Osteocyte (in vitro differentiated cells): ENCODE measurements at regions not wholly inside any gene's neighbourhood (a gene's known extent, or its start where the extent isn't known, plus 50 kb on each side); places are given as distances from the start of the nearest gene placed in this dataset.

Source experiments
- DNase-seq: peaks from one replicate; pipeline ENCODE4 v3.0.0; 2021; ENCODE audit warnings: mixed read lengths; ENCODE audit not compliant: unreplicated experiment; ENCODE audit errors: extremely low spot score
- H3K27ac Mint-ChIP-seq: one replicate; pipeline ENCODE4 v1.8.0; 2021; ENCODE audit warnings: mild to moderate bottlenecking, mixed read lengths; ENCODE audit not compliant: unreplicated experiment
- H3K27me3 Mint-ChIP-seq: one replicate; pipeline ENCODE4 v1.8.0; 2021; ENCODE audit warnings: mixed read lengths; ENCODE audit not compliant: unreplicated experiment
- H3K36me3 Mint-ChIP-seq: one replicate; pipeline ENCODE4 v1.8.0; 2021; ENCODE audit warnings: mixed read lengths; ENCODE audit not compliant: unreplicated experiment
- H3K4me1 Mint-ChIP-seq: one replicate; pipeline ENCODE4 v1.8.0; 2021; ENCODE audit warnings: mixed read lengths; ENCODE audit not compliant: unreplicated experiment
- H3K4me3 Mint-ChIP-seq: one replicate; pipeline ENCODE4 v1.8.0; 2021; ENCODE audit warnings: mild to moderate bottlenecking, moderate library complexity, mixed read lengths; ENCODE audit not compliant: unreplicated experiment
- H3K9me3 Mint-ChIP-seq: one replicate; pipeline ENCODE4 v1.8.0; 2021; ENCODE audit warnings: mixed read lengths; ENCODE audit not compliant: unreplicated experiment
- TF ChIP-seq, protein P1 (sequence below): fragments of 200-600 bp; sonication (generic); IDR thresholded peaks from 2 replicates; pipeline ENCODE4 v1.5.0; 2021; ENCODE audit warnings: antibody characterized with exemption, mild to moderate bottlenecking, moderate library complexity

DNA sequence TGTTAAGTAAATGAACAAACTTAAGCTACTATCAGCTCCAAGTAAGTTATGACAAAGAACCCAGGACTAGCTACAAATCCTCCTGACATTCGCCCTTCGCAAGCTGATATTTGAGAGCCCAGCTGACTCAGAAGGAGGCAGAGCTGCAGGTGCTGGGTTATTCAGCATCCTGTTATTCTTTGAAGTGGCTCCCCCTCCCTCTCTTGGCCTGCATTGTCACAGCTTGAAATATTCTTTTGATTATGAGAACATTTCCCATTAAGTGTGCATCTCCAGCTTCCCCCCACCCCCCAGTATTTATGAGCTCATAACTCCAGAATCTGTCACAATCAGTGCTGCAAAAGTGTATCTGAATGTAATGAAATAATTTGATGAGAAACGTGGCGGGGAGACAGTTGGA is 78.8 kb upstream of the RALY start:
- no peaks in the 10 kb centered on the region for H3K36me3 Mint-ChIP-seq
- peaks cover 5% of the 10 kb centered on the region for H3K4me1 Mint-ChIP-seq
- TF ChIP-seq, protein P1, sequence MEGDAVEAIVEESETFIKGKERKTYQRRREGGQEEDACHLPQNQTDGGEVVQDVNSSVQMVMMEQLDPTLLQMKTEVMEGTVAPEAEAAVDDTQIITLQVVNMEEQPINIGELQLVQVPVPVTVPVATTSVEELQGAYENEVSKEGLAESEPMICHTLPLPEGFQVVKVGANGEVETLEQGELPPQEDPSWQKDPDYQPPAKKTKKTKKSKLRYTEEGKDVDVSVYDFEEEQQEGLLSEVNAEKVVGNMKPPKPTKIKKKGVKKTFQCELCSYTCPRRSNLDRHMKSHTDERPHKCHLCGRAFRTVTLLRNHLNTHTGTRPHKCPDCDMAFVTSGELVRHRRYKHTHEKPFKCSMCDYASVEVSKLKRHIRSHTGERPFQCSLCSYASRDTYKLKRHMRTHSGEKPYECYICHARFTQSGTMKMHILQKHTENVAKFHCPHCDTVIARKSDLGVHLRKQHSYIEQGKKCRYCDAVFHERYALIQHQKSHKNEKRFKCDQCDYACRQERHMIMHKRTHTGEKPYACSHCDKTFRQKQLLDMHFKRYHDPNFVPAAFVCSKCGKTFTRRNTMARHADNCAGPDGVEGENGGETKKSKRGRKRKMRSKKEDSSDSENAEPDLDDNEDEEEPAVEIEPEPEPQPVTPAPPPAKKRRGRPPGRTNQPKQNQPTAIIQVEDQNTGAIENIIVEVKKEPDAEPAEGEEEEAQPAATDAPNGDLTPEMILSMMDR: no peak

DNA sequence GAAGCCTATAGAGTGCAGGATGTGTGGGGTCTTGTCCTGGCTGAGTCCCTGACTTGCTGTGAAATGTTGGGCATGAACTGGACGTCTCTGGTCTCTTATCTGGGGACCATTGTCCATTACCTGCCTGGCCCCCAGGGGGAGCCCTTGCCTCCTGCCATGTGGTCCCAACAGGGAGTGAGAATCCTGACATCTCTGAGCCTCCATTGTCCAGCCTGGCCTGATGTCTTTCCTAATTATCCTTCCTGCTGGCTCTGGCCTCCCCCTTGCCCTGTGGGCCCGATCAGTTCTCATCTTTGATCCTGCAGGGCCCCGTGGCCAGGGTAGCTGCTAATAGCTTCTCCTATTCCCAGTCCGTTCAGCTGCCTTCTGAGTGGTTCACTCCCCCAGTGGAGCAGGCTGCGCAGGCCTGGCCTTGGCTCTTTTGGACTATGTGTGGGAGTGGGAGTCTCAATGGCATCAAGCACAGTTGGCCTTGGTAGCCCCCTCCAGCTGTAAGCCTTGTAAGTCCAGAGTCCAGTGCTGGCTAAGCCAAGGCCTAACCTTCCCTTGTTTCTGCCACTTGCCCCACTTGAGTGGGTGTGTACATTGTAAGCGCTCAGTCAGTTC is 77.9 kb upstream of the RALY start:
- Mint-ChIP-seq H3K27ac (no peak overlapping the region), H3K27me3 (peaks cover 10% of the 10 kb centered on the region), H3K4me3 (no peak overlapping the region), H3K9me3 (no peaks in the 10 kb centered on the region), H3K36me3 (no peaks in the 10 kb centered on the region), H3K4me1 (no peaks in the 10 kb centered on the region)
- TF ChIP-seq, protein P1: peak; percentile 48
- no peak for DNase-seq

More for the DNA sequence above, 78.8 kb upstream of the RALY start:
- H3K4me3 Mint-ChIP-seq: no peak overlapping the region
- no peak for DNase-seq
- H3K27me3 Mint-ChIP-seq: peaks cover 7% of the 10 kb centered on the region
- no peaks in the 10 kb centered on the region for H3K9me3 Mint-ChIP-seq
- H3K27ac Mint-ChIP-seq: no peak overlapping the region

DNA sequence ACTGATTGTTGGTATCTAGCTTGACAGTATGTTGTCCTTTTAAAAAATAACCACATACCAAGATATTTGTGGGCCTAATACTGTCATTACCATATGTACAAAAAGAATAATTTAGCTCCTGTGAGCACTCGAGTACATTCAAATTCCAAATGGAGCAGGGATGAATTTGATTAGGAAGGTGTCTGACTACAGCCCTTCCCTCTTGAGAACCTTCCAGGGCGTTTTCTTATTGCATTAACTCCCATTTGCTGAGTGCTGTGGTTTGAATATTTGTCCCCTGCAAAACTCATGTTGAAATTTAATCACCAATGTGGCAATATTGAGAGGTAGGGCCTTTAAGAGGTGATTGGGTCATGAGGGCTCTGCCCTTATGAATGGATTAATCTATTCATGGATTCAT is 76.9 kb upstream of the RALY start:
- Mint-ChIP-seq H3K4me3 (no peak overlapping the region), H3K9me3 (no peaks in the 10 kb centered on the region), H3K27ac (no peak overlapping the region), H3K4me1 (no peaks in the 10 kb centered on the region), H3K27me3 (peaks cover 12% of the 10 kb centered on the region), H3K36me3 (no peaks in the 10 kb centered on the region)
- DNase-seq: no peak
- TF ChIP-seq, protein P1: no peak

DNA sequence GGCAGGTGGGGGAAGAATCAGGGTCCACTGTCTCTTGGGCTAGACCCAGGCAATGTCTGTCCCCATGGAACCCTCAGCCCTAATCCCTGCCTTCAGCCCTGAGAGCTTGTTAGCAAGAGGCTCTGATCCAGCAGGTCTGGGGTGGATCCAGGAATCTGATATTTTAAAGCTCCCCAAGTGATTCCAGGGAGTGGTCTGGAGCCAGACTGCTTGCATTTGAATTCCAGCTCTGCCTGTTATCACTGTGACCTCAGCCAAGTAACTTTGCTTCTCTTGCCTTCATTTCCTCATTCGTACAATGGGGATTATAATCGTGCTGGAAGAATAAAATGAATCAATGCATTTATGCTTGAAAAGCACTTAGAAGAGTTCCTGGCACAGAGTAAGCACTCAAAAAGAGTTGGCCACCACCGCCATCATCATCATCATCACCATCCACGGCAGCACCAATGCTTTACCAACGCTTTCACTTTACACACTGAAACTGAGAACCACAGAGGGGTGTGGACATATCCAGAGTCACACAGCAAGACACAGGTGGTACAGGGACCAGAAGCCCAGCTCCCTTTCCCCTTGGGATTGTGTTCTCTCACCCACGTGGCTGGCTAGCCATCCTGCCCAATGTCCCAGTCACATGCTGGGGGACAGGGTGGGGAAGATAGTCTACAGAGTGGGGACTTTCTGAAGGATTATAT is 75.7 kb upstream of the RALY start:
- no peak for DNase-seq
- Mint-ChIP-seq H3K4me3 (no peak overlapping the region), H3K4me1 (no peaks in the 10 kb centered on the region), H3K9me3 (no peaks in the 10 kb centered on the region), H3K27me3 (peaks cover 14% of the 10 kb centered on the region), H3K27ac (no peak overlapping the region), H3K36me3 (no peaks in the 10 kb centered on the region)
- TF ChIP-seq, protein P1: no peak

DNA sequence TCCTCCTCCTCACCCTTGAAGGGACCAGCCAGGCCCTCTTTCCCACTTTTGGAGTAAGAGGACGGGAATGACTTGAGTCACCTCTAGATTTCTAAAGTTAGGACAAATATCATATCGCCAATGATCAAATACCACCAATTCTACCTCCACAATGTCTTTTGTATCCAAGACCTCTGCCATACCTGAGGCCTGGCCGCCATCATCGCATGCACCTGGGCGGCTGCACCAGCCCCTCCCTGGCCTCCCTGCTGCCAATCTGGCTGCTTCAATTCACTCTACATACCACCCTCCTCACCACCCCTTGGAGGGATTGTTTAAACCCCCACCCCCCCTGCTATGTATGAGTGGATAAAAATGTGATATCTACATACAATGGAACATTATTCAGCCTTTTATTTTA is 75.0 kb upstream of the RALY start:
- Mint-ChIP-seq H3K4me3 (no peak overlapping the region), H3K9me3 (no peaks in the 10 kb centered on the region), H3K27ac (no peak overlapping the region), H3K4me1 (no peaks in the 10 kb centered on the region), H3K27me3 (peaks cover 14% of the 10 kb centered on the region), H3K36me3 (no peaks in the 10 kb centered on the region)
- no peak for DNase-seq
- TF ChIP-seq, protein P1: no peak
